ENCODE measurements at regions not wholly inside any gene's neighbourhood (a gene's known extent, or its start where the extent isn't known, plus 50 kb on each side); places are given as distances from the start of the nearest gene placed in this dataset.

DNA sequence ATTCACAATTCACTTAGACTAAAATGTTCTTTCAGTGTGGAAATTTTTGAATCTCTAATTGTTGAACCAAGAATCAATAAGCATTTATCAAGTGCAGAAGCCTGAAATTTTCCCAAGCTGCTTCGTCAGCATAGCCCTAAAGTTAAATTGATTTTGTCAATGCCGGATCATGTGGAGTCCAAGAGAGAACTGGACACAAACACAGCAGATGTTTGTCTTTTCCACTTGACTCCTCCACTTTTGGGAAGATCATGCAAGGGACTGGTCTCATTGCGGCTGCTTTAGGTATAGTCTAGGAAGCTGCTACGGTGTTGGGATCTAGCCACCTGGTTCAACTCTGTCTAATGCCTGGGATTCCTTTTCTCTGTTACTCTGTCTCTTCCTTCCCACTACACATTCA lies 95.7 kb downstream of the CYB561 start:
- no peaks in the 10 kb centered on the region for H4K20me1 ChIP-seq (ENCODE audit: insufficient read depth, low read length)
- H3K27ac ChIP-seq (ENCODE audit: low read depth, low read length) = peak overlapping the region; percentile 55
- H3K4me3 ChIP-seq (ENCODE audit: insufficient read depth, low read length) = no peak overlapping the region
- peaks cover 39% of the 10 kb centered on the region for H3K4me1 ChIP-seq (ENCODE audit: insufficient read depth, low read length)
- H3K36me3 ChIP-seq (ENCODE audit: insufficient read depth, low read length) = peaks cover 4% of the 10 kb centered on the region
- no peaks in the 10 kb centered on the region for H3K79me2 ChIP-seq (ENCODE audit: insufficient read depth, low read length)
- DNase-seq (ENCODE audit: insufficient read length, low spot score, missing footprints) = no peak
- TF ChIP-seq, protein P1, sequence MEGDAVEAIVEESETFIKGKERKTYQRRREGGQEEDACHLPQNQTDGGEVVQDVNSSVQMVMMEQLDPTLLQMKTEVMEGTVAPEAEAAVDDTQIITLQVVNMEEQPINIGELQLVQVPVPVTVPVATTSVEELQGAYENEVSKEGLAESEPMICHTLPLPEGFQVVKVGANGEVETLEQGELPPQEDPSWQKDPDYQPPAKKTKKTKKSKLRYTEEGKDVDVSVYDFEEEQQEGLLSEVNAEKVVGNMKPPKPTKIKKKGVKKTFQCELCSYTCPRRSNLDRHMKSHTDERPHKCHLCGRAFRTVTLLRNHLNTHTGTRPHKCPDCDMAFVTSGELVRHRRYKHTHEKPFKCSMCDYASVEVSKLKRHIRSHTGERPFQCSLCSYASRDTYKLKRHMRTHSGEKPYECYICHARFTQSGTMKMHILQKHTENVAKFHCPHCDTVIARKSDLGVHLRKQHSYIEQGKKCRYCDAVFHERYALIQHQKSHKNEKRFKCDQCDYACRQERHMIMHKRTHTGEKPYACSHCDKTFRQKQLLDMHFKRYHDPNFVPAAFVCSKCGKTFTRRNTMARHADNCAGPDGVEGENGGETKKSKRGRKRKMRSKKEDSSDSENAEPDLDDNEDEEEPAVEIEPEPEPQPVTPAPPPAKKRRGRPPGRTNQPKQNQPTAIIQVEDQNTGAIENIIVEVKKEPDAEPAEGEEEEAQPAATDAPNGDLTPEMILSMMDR (IDR thresholded peaks at IDR 0.05; ENCODE audit: extremely low read depth, low read depth, low read length) = no peak
- H3K27me3 ChIP-seq (ENCODE audit: insufficient read depth, low read length) = no peaks in the 10 kb centered on the region
- H3K4me2 ChIP-seq (ENCODE audit: insufficient read depth, low read length) = no peak overlapping the region
- no peaks in the 10 kb centered on the region for H3K9me3 ChIP-seq (ENCODE audit: low read depth, low read length)
- H2AFZ ChIP-seq (ENCODE audit: low read length) = no peak overlapping the region

DNA sequence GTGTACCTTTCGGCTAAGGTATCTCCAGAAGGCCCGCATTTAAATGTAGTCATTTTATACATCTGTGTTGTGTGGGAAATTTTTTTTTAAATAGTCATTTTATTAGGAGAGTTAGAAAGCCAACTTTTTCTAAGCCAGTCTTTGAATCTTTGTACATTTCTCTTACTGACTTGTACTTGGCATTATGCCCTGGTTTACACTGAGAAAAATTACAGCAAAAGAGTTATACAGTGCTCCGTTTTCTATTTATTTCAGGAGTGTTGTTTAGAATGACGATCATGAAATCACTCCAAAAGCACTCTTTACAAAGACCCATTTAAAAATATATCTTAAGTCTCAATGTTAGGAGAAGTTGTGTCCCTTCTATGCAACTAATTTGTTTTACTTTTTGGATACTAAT lies 91.8 kb downstream of the CYB561 start:
- TF ChIP-seq, protein P1 (IDR thresholded peaks at IDR 0.05; ENCODE audit: extremely low read depth, low read depth, low read length) = no peak
- Histone ChIP-seq H2AFZ (ENCODE audit: low read length) (no peak overlapping the region), H3K36me3 (ENCODE audit: insufficient read depth, low read length) (peaks cover 4% of the 10 kb centered on the region), H3K4me3 (ENCODE audit: insufficient read depth, low read length) (no peak overlapping the region), H3K79me2 (ENCODE audit: insufficient read depth, low read length) (no peaks in the 10 kb centered on the region), H3K4me2 (ENCODE audit: insufficient read depth, low read length) (no peak overlapping the region), H4K20me1 (ENCODE audit: insufficient read depth, low read length) (no peaks in the 10 kb centered on the region), H3K27me3 (ENCODE audit: insufficient read depth, low read length) (no peaks in the 10 kb centered on the region), H3K27ac (ENCODE audit: low read depth, low read length) (no peak overlapping the region), H3K4me1 (ENCODE audit: insufficient read depth, low read length) (peaks cover 58% of the 10 kb centered on the region), H3K9me3 (ENCODE audit: low read depth, low read length) (no peaks in the 10 kb centered on the region)
- DNase-seq (ENCODE audit: insufficient read length, low spot score, missing footprints) = no peak

DNA sequence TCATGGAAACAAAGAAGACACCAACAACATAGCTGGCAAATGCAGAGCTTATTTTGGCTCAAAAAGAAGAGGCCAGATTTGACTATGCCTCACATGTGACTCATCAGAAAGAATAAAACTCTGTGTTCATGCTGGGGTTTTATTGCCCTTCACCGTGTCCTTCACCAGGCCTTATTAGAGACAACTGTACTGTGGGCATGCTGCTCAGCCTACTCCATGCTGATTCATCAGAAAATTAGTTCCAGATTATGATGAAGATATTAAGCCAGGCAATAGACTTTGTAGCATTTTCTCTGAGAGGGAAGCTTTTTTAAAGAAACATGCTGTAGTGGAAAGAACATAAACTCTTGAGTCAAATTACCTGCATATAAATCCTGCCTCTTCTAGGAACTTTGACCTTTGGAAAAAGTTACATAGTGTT lies 89.8 kb downstream of the CYB561 start:
- Histone ChIP-seq H3K4me1 (ENCODE audit: insufficient read depth, low read length) (peaks cover 52% of the 10 kb centered on the region), H3K4me3 (ENCODE audit: insufficient read depth, low read length) (no peak overlapping the region)
- TF ChIP-seq, protein P1 (IDR thresholded peaks at IDR 0.05; ENCODE audit: extremely low read depth, low read depth, low read length) = no peak

DNA sequence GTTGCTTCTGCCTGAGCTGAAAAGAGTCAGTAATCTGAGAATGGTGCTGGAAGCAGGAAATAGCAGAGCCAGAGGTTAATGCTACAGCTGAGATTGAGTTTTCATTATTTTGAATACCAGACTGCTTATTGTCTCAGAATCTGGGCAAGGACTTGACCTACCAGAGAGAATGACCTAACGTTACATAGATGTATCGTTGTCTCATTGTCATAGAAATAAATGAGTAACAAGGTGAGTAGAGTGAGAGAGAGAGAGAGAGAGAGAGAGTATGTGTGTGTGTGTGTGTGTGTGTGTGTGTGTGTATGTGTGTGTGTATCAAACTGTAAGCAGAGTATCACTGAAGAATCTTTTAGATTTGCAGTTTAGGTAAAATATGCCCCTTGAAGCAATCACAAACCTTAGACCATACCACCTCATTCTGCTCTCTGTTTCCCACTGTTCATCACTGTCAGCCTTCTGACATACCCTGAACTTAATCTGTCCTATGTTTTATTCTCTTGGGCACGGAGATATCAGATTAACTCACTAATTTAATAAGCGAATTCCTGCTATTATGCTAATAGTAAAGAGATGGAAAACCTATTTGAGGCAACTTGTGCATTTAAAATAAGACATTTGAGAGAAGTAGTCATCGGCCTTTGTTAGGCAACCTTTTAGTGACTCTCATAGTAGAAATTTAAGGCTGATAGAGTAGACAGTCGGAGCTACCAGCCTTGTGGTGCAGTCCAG lies 87.8 kb downstream of the CYB561 start:
- H3K27ac ChIP-seq (ENCODE audit: low read depth, low read length) = peak overlapping the region; percentile 85
- no peak overlapping the region for H2AFZ ChIP-seq (ENCODE audit: low read length)
- peaks cover 52% of the 10 kb centered on the region for H3K4me1 ChIP-seq (ENCODE audit: insufficient read depth, low read length)
- TF ChIP-seq, protein P1 (IDR thresholded peaks at IDR 0.05; ENCODE audit: extremely low read depth, low read depth, low read length) = no peak
- H3K27me3 ChIP-seq (ENCODE audit: insufficient read depth, low read length) = no peaks in the 10 kb centered on the region
- H3K9me3 ChIP-seq (ENCODE audit: low read depth, low read length) = no peaks in the 10 kb centered on the region
- no peaks in the 10 kb centered on the region for H4K20me1 ChIP-seq (ENCODE audit: insufficient read depth, low read length)
- H3K4me2 ChIP-seq (ENCODE audit: insufficient read depth, low read length) = peak overlapping the region; percentile 59
- peak overlapping the region; percentile 12 for H3K4me3 ChIP-seq (ENCODE audit: insufficient read depth, low read length)
- peak; percentile 87 for DNase-seq (ENCODE audit: insufficient read length, low spot score, missing footprints)
- peaks cover 4% of the 10 kb centered on the region for H3K36me3 ChIP-seq (ENCODE audit: insufficient read depth, low read length)
- peaks cover 3% of the 10 kb centered on the region for H3K79me2 ChIP-seq (ENCODE audit: insufficient read depth, low read length)

More for the DNA sequence above, 89.8 kb downstream of the CYB561 start:
- H3K27me3 ChIP-seq (ENCODE audit: insufficient read depth, low read length) = no peaks in the 10 kb centered on the region
- no peaks in the 10 kb centered on the region for H3K79me2 ChIP-seq (ENCODE audit: insufficient read depth, low read length)
- H4K20me1 ChIP-seq (ENCODE audit: insufficient read depth, low read length) = no peaks in the 10 kb centered on the region
- peak overlapping the region; percentile 42 for H3K4me2 ChIP-seq (ENCODE audit: insufficient read depth, low read length)
- H2AFZ ChIP-seq (ENCODE audit: low read length) = no peak overlapping the region
- peak; percentile 62 for DNase-seq (ENCODE audit: insufficient read length, low spot score, missing footprints)
- no peaks in the 10 kb centered on the region for H3K9me3 ChIP-seq (ENCODE audit: low read depth, low read length)
- H3K36me3 ChIP-seq (ENCODE audit: insufficient read depth, low read length) = peaks cover 4% of the 10 kb centered on the region
- H3K27ac ChIP-seq (ENCODE audit: low read depth, low read length) = peak overlapping the region; percentile 85
